Liver (tissue), 7 donors: ENCODE measurements at regions not wholly inside any gene's neighbourhood (a gene's known extent, or its start where the extent isn't known, plus 50 kb on each side); places are given as distances from the start of the nearest gene placed in this dataset.

Experiments used
- DNase-seq: peaks from one replicate; pipeline ENCODE4 v3.0.0-alpha.2; 2017; ENCODE audit warnings: low spot score
- H3K27ac ChIP-seq, 2 donors: one replicate each; pipeline ENCODE4 v1.7.0; 2013; ENCODE audit warnings: inconsistent platforms in 2 of 2, low read length in 2 of 2, control low read depth in 1 of 2, low read depth in 1 of 2, mild to moderate bottlenecking in 1 of 2
- H3K27me3 ChIP-seq, 4 donors: one replicate each; pipeline versions ENCODE4 v1.6.1 to v1.7.0; 2013; ENCODE audit warnings: low read length in 3 of 4, inconsistent platforms in 1 of 4, mild to moderate bottlenecking in 1 of 4, moderate library complexity in 1 of 4; ENCODE audit not compliant: control insufficient read depth in 4 of 4, insufficient read depth in 4 of 4
- H3K36me3 ChIP-seq, 4 donors: one replicate each; pipeline versions ENCODE4 v1.6.1 to v1.7.0; 2013; ENCODE audit warnings: low read length in 3 of 4, mild to moderate bottlenecking in 3 of 4, low read depth in 1 of 4, moderate library complexity in 1 of 4; ENCODE audit not compliant: control insufficient read depth in 4 of 4, insufficient read depth in 3 of 4
- H3K4me1 ChIP-seq, 4 donors: one replicate each; pipeline versions ENCODE4 v1.6.1 to v1.7.0; 2013; ENCODE audit warnings: low read length in 3 of 4, mild to moderate bottlenecking in 3 of 4, moderate library complexity in 1 of 4; ENCODE audit not compliant: control insufficient read depth in 4 of 4, insufficient read depth in 4 of 4
- H3K4me3 ChIP-seq, 3 donors: one replicate each; pipeline versions ENCODE4 v1.6.1 to v1.7.0; 2013; ENCODE audit warnings: low read length in 3 of 3, control low read depth in 1 of 3, low read depth in 1 of 3, mild to moderate bottlenecking in 1 of 3
- H3K9ac ChIP-seq, 2 donors: one replicate each; pipeline ENCODE4 v1.7.0; 2013; ENCODE audit warnings: low read length in 2 of 2, mild to moderate bottlenecking in 2 of 2, moderate library complexity in 2 of 2, control low read depth in 1 of 2, low read depth in 1 of 2
- H3K9me3 ChIP-seq, 4 donors: one replicate each; pipeline versions ENCODE4 v1.6.1 to v1.7.0; 2013; ENCODE audit warnings: low read length in 3 of 4; ENCODE audit not compliant: control insufficient read depth in 4 of 4
- FOXA1 ChIP-seq: IDR thresholded peaks from 2 replicates; pipeline ENCODE4 v1.6.1; 2016; ENCODE audit warnings: antibody characterized with exemption
- FOXA2 ChIP-seq: IDR thresholded peaks from 2 replicates; pipeline ENCODE4 v1.6.1; 2016; ENCODE audit warnings: antibody characterized with exemption
- GABPA ChIP-seq, 2 donors: IDR thresholded peaks in 1 of 2; conservative IDR thresholded peaks in 1 of 2; 2 replicates each; pipeline ENCODE4 v1.6.1; 2016; ENCODE audit warnings: antibody characterized with exemption in 2 of 2, mild to moderate bottlenecking in 1 of 2, moderate library complexity in 1 of 2
- HNF4A ChIP-seq, 2 donors: conservative IDR thresholded peaks; 2 replicates each; pipeline ENCODE4 v1.6.1; 2016; ENCODE audit warnings: antibody characterized with exemption in 2 of 2, mild to moderate bottlenecking in 2 of 2
- HNF4G ChIP-seq: IDR thresholded peaks from 2 replicates; pipeline ENCODE4 v1.6.1; 2016; ENCODE audit warnings: antibody characterized with exemption
- JUND ChIP-seq, 2 donors: IDR thresholded peaks; 2 replicates each; pipeline ENCODE4 v1.6.1; 2016; ENCODE audit warnings: antibody characterized with exemption in 2 of 2
- MAX ChIP-seq: IDR thresholded peaks from 2 replicates; pipeline ENCODE4 v1.6.1; 2016; ENCODE audit warnings: antibody characterized with exemption
- NR2F2 ChIP-seq: IDR thresholded peaks from 2 replicates; pipeline ENCODE4 v1.6.1; 2016; ENCODE audit warnings: antibody characterized with exemption
- RAD21 ChIP-seq, 2 donors: IDR thresholded peaks; 2 replicates each; pipeline ENCODE4 v1.6.1; 2016; ENCODE audit warnings: antibody characterized with exemption in 2 of 2, mild to moderate bottlenecking in 2 of 2
- REST ChIP-seq: IDR thresholded peaks from 2 replicates; pipeline ENCODE4 v1.6.1; 2016; ENCODE audit warnings: antibody characterized with exemption, mild to moderate bottlenecking
- RXRA ChIP-seq, 2 donors: IDR thresholded peaks; 2 replicates each; pipeline ENCODE4 v1.6.1; 2017 to 2018; ENCODE audit warnings: antibody characterized with exemption in 2 of 2, mild to moderate bottlenecking in 1 of 2
- TAF1 ChIP-seq: conservative IDR thresholded peaks from 2 replicates; pipeline ENCODE4 v1.6.1; 2016; ENCODE audit warnings: antibody characterized with exemption, mild to moderate bottlenecking
- YY1 ChIP-seq: IDR thresholded peaks from 2 replicates; pipeline ENCODE4 v1.6.1; 2016; ENCODE audit warnings: antibody characterized with exemption, mild to moderate bottlenecking
- WGBS: extraction: QIAGEN DNeasy Blood & Tissue Kit; methylation state at CpG from one replicate; pipeline ENCODE4 v1.1.7; 2013; 5-methylcytosine and 5-hydroxymethylcytosine counted together
- TF ChIP-seq, protein P1 (sequence below): IDR thresholded peaks from 2 replicates; pipeline ENCODE4 v1.6.1; 2016; ENCODE audit warnings: antibody characterized with exemption
- donor health status: healthy.
- donor health status: healthy.
- donor health status: healthy.
- donor health status: healthy.

- no peak for DNase-seq
- Histone ChIP-seq H3K9ac (no peak overlapping the region), H3K27me3 (no peaks in the 10 kb centered on the region), H3K36me3 (no peaks in the 10 kb centered on the region), H3K4me3 (no peak overlapping the region), H3K9me3 (no peaks in the 10 kb centered on the region), H3K4me1 (no peaks in the 10 kb centered on the region), H3K27ac (no peak overlapping the region)
- TF ChIP-seq GABPA (IDR thresholded peaks at IDR 0.05 in 1 of 2, conservative IDR thresholded peaks at IDR 0.05 in 1 of 2) (no peak), JUND (IDR thresholded peaks at IDR 0.05) (no peak), FOXA1 (no peak)
- WGBS = 48% methylated on average over 2 of the region's 2 CpGs
Measured at GRCh38 chr2:12032975-12033374, 286.5 kb downstream of the LPIN1 start.

DNA sequence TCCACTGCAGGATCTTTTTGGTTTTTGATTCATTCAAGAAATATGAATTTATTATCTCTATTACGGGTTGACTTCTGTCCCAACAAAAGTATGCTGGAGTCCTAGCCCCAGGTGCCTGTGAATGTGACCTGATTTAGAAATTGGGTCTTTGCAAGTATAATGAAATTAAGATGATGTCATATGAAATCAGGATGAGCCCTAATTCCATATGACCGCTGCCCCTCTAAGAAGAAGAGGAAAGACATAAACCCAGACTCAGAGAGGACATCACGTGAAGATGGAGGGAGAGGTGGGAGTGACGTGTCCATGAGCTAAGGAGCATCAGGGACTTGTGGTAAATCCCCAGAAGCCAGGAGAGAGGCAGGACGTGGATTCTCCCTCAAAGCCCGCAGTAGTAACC lies 287.1 kb downstream of the LPIN1 start:
- no peak for TF ChIP-seq FOXA2
- TF ChIP-seq, protein P1, sequence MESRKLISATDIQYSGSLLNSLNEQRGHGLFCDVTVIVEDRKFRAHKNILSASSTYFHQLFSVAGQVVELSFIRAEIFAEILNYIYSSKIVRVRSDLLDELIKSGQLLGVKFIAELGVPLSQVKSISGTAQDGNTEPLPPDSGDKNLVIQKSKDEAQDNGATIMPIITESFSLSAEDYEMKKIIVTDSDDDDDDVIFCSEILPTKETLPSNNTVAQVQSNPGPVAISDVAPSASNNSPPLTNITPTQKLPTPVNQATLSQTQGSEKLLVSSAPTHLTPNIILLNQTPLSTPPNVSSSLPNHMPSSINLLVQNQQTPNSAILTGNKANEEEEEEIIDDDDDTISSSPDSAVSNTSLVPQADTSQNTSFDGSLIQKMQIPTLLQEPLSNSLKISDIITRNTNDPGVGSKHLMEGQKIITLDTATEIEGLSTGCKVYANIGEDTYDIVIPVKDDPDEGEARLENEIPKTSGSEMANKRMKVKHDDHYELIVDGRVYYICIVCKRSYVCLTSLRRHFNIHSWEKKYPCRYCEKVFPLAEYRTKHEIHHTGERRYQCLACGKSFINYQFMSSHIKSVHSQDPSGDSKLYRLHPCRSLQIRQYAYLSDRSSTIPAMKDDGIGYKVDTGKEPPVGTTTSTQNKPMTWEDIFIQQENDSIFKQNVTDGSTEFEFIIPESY = no peak
- TF ChIP-seq YY1 = no peak
- no peak for TF ChIP-seq HNF4G
- TF ChIP-seq NR2F2 = no peak
- no peak for TF ChIP-seq REST
- no peak for TF ChIP-seq RXRA (IDR thresholded peaks at IDR 0.05)
- no peak for TF ChIP-seq HNF4A (conservative IDR thresholded peaks at IDR 0.05)
- no peak for TF ChIP-seq MAX
- no peak overlapping the region for H3K9ac ChIP-seq
- WGBS = 88% methylated on average over 6 of the region's 6 CpGs
- H3K4me3 ChIP-seq = no peak overlapping the region
- DNase-seq = no peak
- H3K27ac ChIP-seq = no peak overlapping the region
- peaks cover 0 to 2% (median under 1%) of the 10 kb centered on the region in 4 donors for H3K9me3 ChIP-seq
- H3K36me3 ChIP-seq = no peaks in the 10 kb centered on the region
- no peaks in the 10 kb centered on the region for H3K4me1 ChIP-seq
- H3K27me3 ChIP-seq = no peaks in the 10 kb centered on the region

- no peak for DNase-seq
- no peak overlapping the region for H3K4me3 ChIP-seq
- no peaks in the 10 kb centered on the region for H3K36me3 ChIP-seq
- H3K9me3 ChIP-seq = peaks cover 0 to 7% (median 1%) of the 10 kb centered on the region in 4 donors
- no peaks in the 10 kb centered on the region for H3K27me3 ChIP-seq
- TF ChIP-seq HNF4G (no peak), FOXA2 (no peak), JUND (IDR thresholded peaks at IDR 0.05) (no peak), TAF1 (no peak), RAD21 (IDR thresholded peaks at IDR 0.05) (no peak), YY1 (no peak)
- no peak overlapping the region for H3K27ac ChIP-seq
- H3K9ac ChIP-seq = no peak overlapping the region
- 76% methylated on average over 8 of the region's 8 CpGs for WGBS
- no peaks in the 10 kb centered on the region for H3K4me1 ChIP-seq
Measured at GRCh38 chr2:12034382-12034781, 287.9 kb downstream of the LPIN1 start.
